GM23248 (cell line): ENCODE measurements at regions not wholly inside any gene's neighbourhood (a gene's known extent, or its start where the extent isn't known, plus 50 kb on each side); places are given as distances from the start of the nearest gene placed in this dataset.

Source experiments
- DNase-seq: peaks from one replicate; pipeline ENCODE4 v3.0.0-alpha.2; 2015
- H2AFZ ChIP-seq: fragments of 200-600 bp; sonication (generic); 2 replicates; pipeline ENCODE4 v1.6.1; 2016; ENCODE audit warnings: antibody characterized with exemption
- H3F3A ChIP-seq: fragments of 200-600 bp; sonication (generic); 2 replicates; pipeline ENCODE4 v1.6.1; 2016; ENCODE audit warnings: mild to moderate bottlenecking, antibody characterized with exemption, mixed run types; ENCODE audit not compliant: insufficient read depth
- H3K27ac ChIP-seq: fragments of 200-600 bp; sonication (generic); 2 replicates; pipeline ENCODE4 v1.5.1; 2016; ENCODE audit warnings: mild to moderate bottlenecking
- H3K27me3 ChIP-seq: fragments of 200-600 bp; sonication (generic); replicated peaks from 2 replicates; pipeline ENCODE4 v1.6.1; 2016; ENCODE audit warnings: mild to moderate bottlenecking; ENCODE audit not compliant: insufficient read depth
- H3K36me3 ChIP-seq: fragments of 200-600 bp; sonication (generic); 2 replicates; pipeline ENCODE4 v1.6.1; 2016; ENCODE audit warnings: low read depth, mild to moderate bottlenecking
- H3K4me1 ChIP-seq: fragments of 200-600 bp; sonication (generic); 2 replicates; pipeline ENCODE4 v1.6.1; 2016; ENCODE audit warnings: mild to moderate bottlenecking; ENCODE audit not compliant: insufficient read depth
- H3K4me2 ChIP-seq: fragments of 200-600 bp; sonication (generic); one replicate; pipeline ENCODE4 v1.6.1; 2016; ENCODE audit warnings: mild to moderate bottlenecking; ENCODE audit not compliant: unreplicated experiment
- H3K4me3 ChIP-seq: fragments of 200-600 bp; sonication (generic); 2 replicates; pipeline ENCODE4 v1.5.1; 2016; ENCODE audit warnings: mild to moderate bottlenecking
- H3K79me2 ChIP-seq: fragments of 200-600 bp; sonication (generic); 2 replicates; pipeline ENCODE4 v1.6.1; 2016; ENCODE audit warnings: mild to moderate bottlenecking; ENCODE audit not compliant: insufficient read depth
- H3K9ac ChIP-seq: fragments of 200-600 bp; sonication (generic); 2 replicates; pipeline ENCODE4 v1.6.1; 2016; ENCODE audit warnings: mild to moderate bottlenecking
- H3K9me2 ChIP-seq: fragments of 200-600 bp; sonication (generic); 2 replicates; pipeline ENCODE4 v1.6.1; 2016; ENCODE audit warnings: mixed run types, mild to moderate bottlenecking, moderate library complexity; ENCODE audit not compliant: insufficient read depth
- H3K9me3 ChIP-seq: fragments of 200-600 bp; sonication (generic); one replicate; pipeline ENCODE4 v1.6.1; 2017; ENCODE audit warnings: low read depth
- H4K20me1 ChIP-seq: fragments of 200-600 bp; sonication (generic); 2 replicates; pipeline ENCODE4 v1.6.0; 2016; ENCODE audit not compliant: insufficient read depth
- EZH2 ChIP-seq: fragments of 200-600 bp; sonication (generic); IDR thresholded peaks from 2 replicates; pipeline ENCODE4 v1.6.1; 2018; ENCODE audit warnings: antibody characterized with exemption, mild to moderate bottlenecking; ENCODE audit not compliant: insufficient read depth, poor library complexity, severe bottlenecking
- EZH2phosphoT487 ChIP-seq: fragments of 200-600 bp; sonication (generic); IDR thresholded peaks from 2 replicates; pipeline ENCODE4 v1.6.1; 2018; ENCODE audit warnings: antibody characterized with exemption, moderate library complexity, mild to moderate bottlenecking, low read depth; ENCODE audit not compliant: insufficient read depth
- WGBS, 2 experiments: methylation state at CpG; one replicate each; pipeline ENCODE4 v1.1.6; 2015 to 2017; ENCODE audit warnings: low lambda C conversion rate in 2 of 2, low coverage in 1 of 2; ENCODE audit errors: missing lambda C conversion rate in 2 of 2; 5-methylcytosine and 5-hydroxymethylcytosine counted together
- in situ Hi-C: fragments of 300-500 bp; cut with MboI; formaldehyde crosslinking; loops from 2 replicates; pipeline ENCODE4 v1.15.0; 2020

DNA sequence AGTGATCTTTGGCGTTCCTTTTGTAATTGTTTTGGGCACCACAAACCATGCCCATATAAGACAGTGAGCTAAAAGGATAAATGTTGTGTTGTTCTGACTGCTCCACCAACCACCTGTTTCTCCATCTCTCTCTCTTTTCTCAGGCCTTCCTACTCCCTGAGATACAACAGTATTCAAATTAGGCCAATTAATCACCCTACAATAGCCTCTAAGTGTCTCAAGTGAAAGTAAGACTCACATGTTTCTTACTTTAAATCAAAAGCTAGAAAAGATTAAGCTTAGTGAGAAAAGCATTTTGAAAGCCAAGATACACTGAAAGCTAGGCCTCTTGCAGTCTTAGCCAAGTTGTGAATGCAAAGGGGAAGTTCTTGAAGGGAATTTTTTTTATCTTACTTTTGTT lies 268.8 kb upstream of the NREP start:
- TF ChIP-seq EZH2phosphoT487, result no peak
- no peak for TF ChIP-seq EZH2
- in situ Hi-C loops, result no loop called here

GRCh38 chr5:112024769-112025168 lies 267.8 kb upstream of the NREP start:
- H2AFZ ChIP-seq, result peak overlapping the region; percentile 67
- peak overlapping the region; percentile 33 for H3K27ac ChIP-seq
- H3K9me2 ChIP-seq, result no peaks in the 10 kb centered on the region
- H4K20me1 ChIP-seq, result no peaks in the 10 kb centered on the region
- peak overlapping the region; percentile 43 for H3K4me2 ChIP-seq
- H3K79me2 ChIP-seq, result no peaks in the 10 kb centered on the region
- DNase-seq, result peak; percentile 49
- 0 out of 2 replicates have a peak, but pooled peaks cover 7% of the 10 kb centered on the region for H3F3A ChIP-seq
- H3K4me1 ChIP-seq, result peaks cover 12% of the 10 kb centered on the region
- no peak for TF ChIP-seq EZH2
- no peak for TF ChIP-seq EZH2phosphoT487
- no peaks in the 10 kb centered on the region for H3K9me3 ChIP-seq
- WGBS, 2 experiments, result 5 to 6% methylated on average over 2 of the region's 2 CpGs
- H3K9ac ChIP-seq, result peak overlapping the region; percentile 29; the same call in 1 of the 2 replicates
- no peaks in the 10 kb centered on the region for H3K27me3 ChIP-seq
- H3K36me3 ChIP-seq, result no peaks in the 10 kb centered on the region
- H3K4me3 ChIP-seq, result no peak overlapping the region
- in situ Hi-C loops, result no loop called here

More for the DNA sequence above, 268.8 kb upstream of the NREP start:
- Histone ChIP-seq H3K9me3 (peaks cover 3% of the 10 kb centered on the region), H3F3A (0 out of 2 replicates have a peak, but pooled peaks cover 7% of the 10 kb centered on the region), H2AFZ (no peak overlapping the region), H3K27me3 (no peaks in the 10 kb centered on the region), H3K9me2 (no peaks in the 10 kb centered on the region), H3K27ac (no peak overlapping the region), H3K9ac (no peak overlapping the region), H3K4me1 (peaks cover 12% of the 10 kb centered on the region), H3K4me2 (no peak overlapping the region), H3K79me2 (no peaks in the 10 kb centered on the region), H3K4me3 (no peak overlapping the region), H4K20me1 (no peaks in the 10 kb centered on the region), H3K36me3 (0 out of 2 replicates have a peak, but pooled peaks cover 4% of the 10 kb centered on the region)
- no peak for DNase-seq
- 0% methylated on average over 1 of the region's 1 CpG for WGBS, 2 experiments

- Histone ChIP-seq H3K4me1 (peaks cover 12% of the 10 kb centered on the region), H3K36me3 (no peaks in the 10 kb centered on the region), H3F3A (0 out of 2 replicates have a peak, but pooled peaks cover 7% of the 10 kb centered on the region), H3K27me3 (no peaks in the 10 kb centered on the region), H3K4me2 (no peak overlapping the region), H3K27ac (no peak overlapping the region), H3K4me3 (no peak overlapping the region), H3K9me3 (no peaks in the 10 kb centered on the region), H3K9ac (no peak overlapping the region), H3K9me2 (no peaks in the 10 kb centered on the region), H4K20me1 (no peaks in the 10 kb centered on the region), H3K79me2 (no peaks in the 10 kb centered on the region), H2AFZ (peak overlapping the region; percentile 67)
- no peak for DNase-seq
- WGBS, 2 experiments, result 65 to 80% methylated on average over 3 of the region's 3 CpGs
- no peak for TF ChIP-seq EZH2phosphoT487
- TF ChIP-seq EZH2, result no peak
- in situ Hi-C loops, result no loop called here
Observed at GRCh38 chr5:112024221-112024620, 267.2 kb upstream of the NREP start.

DNA sequence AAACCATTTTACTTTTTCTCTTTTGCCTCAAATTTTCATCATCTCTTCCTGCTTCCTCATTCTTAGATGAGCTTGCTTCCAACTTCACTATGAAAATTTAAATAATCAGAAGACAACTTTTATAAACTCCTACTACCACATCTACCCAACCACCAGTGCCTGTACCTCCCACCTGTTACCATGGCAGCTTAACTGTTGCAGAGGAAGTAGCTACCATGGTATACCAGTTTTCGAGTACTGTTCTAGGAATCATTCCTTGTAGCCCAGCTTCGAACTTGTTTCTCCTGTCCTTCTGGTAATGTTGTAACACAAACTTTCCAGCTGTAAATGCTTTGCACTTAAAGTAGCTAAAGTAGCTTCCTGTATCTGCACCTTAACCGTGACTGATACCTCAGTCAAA lies 266.8 kb upstream of the NREP start:
- no peak for DNase-seq
- no peaks in the 10 kb centered on the region for H4K20me1 ChIP-seq
- no peaks in the 10 kb centered on the region for H3K27me3 ChIP-seq
- no peak overlapping the region for H3K27ac ChIP-seq
- H3K79me2 ChIP-seq, result no peaks in the 10 kb centered on the region
- H3K9ac ChIP-seq, result no peak overlapping the region
- no peak overlapping the region for H2AFZ ChIP-seq
- WGBS, 2 experiments, result 94 to 97% methylated on average over 3 of the region's 3 CpGs
- H3K9me2 ChIP-seq, result no peaks in the 10 kb centered on the region
- 0 out of 2 replicates have a peak, but pooled peaks cover 7% of the 10 kb centered on the region for H3F3A ChIP-seq
- H3K4me2 ChIP-seq, result no peak overlapping the region
- no peaks in the 10 kb centered on the region for H3K36me3 ChIP-seq
- no peaks in the 10 kb centered on the region for H3K9me3 ChIP-seq
- in situ Hi-C loops, result no loop called here
- TF ChIP-seq EZH2phosphoT487, result no peak
- no peak for TF ChIP-seq EZH2
- no peak overlapping the region for H3K4me3 ChIP-seq
- H3K4me1 ChIP-seq, result peaks cover 12% of the 10 kb centered on the region

- Histone ChIP-seq H3K4me3 (no peak overlapping the region), H3K9me3 (no peaks in the 10 kb centered on the region)
Observed at GRCh38 chr5:112018846-112019245, 261.9 kb upstream of the NREP start.

More at GRCh38 chr5:112018846-112019245, 261.9 kb upstream of the NREP start:
- Histone ChIP-seq H3K9ac (no peak overlapping the region), H3K4me1 (peaks cover 16% of the 10 kb centered on the region), H3F3A (peaks cover 13% of the 10 kb centered on the region; the same call in 1 of the 2 replicates), H3K9me2 (no peaks in the 10 kb centered on the region), H3K36me3 (no peaks in the 10 kb centered on the region), H3K27me3 (no peaks in the 10 kb centered on the region), H3K4me2 (no peak overlapping the region), H4K20me1 (no peaks in the 10 kb centered on the region), H2AFZ (no peak overlapping the region), H3K27ac (no peak overlapping the region), H3K79me2 (no peaks in the 10 kb centered on the region)
- no peak for TF ChIP-seq EZH2
- TF ChIP-seq EZH2phosphoT487, result no peak
- WGBS, 2 experiments, result 89 to 90% methylated on average over 2 of the region's 2 CpGs
- DNase-seq, result no peak
- in situ Hi-C loops, result no loop called here
